HG03457 (cell line): ENCODE measurements at regions not wholly inside any gene's neighbourhood (a gene's known extent, or its start where the extent isn't known, plus 50 kb on each side); places are given as distances from the start of the nearest gene placed in this dataset.

Experiments used
- ATAC-seq: cut with Tn5 transposase; IDR thresholded peaks from one replicate; pipeline ENCODE4 v1.9.1; 2021; ENCODE audit warnings: moderate number of reproducible peaks; ENCODE audit not compliant: unreplicated experiment

DNA sequence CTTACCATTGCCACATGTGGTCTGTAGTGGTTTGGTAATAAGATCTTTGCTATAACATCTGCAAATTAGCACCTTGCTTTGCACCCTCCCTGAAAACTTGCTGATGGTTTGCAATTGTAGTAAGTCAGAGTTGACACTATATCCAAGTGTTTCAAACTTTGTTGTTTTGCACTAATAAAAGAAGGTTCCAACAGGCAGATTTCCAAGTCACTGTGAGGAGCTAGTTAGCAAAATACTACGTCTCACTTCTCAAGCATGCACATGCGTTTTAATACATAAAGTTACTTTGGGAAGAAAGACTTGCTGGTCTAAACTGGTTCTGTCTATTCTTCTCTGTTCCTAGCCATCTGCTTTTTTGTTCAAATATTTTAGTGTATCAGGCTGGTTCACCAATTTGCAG, 103.7 kb upstream of the ZNF521 start:
- ATAC-seq: no peak

DNA sequence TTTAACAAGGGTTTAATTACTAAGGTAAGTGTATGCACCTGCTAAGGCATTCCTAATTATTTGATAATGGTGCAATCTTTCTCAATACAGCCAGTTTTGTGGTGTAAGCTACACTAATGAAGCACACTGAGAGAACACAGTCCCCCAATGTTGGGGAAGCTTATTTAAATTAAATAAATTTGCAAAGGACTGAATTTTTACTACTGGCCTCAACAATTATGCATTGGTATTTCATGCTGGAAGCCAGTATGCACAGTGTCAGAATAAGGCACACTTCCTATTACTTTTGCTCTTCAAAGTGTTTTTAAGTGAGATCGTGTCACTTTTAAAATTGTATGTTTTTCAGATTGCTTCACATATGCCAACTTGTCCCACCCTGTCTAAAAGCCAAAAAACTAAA, 103.2 kb upstream of the ZNF521 start:
- no peak for ATAC-seq

DNA sequence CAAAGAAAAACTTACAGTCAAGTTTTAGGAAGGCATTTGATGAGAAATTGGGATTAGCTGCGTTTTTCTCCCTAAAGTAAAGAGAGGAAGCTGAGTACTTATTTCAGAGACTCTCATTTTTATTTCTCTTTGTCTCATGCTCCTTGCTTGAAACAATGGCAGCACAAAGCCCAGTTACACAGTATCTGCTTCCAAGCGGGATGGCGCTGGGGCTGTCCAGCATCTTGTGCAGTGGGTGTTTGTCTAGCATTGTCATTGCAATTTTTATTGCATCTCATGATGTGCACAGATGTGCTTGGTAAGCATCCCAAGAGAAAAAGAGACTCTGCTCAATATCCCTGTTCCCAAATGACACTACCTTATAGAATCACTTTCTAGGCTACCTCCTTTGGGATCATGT, 102.8 kb upstream of the ZNF521 start:
- ATAC-seq: no peak

DNA sequence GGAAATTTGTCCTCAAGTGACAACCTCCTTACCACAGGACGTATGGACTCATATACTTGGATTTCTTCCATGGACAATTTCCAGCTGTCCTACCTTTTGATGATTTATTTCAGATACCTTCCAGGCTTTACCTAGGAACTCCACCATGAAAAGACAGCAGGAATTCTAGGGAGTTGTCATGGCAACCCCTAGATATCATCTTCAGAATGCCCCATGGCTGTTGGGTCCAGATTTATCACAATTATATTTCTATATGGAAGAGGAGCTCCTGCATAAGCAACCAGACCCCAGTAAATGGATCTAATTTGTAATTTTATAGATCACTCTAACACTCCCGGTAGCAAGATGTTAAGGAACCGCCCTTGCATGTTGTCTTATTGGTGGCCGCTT, 102.3 kb upstream of the ZNF521 start:
- ATAC-seq: no peak

DNA sequence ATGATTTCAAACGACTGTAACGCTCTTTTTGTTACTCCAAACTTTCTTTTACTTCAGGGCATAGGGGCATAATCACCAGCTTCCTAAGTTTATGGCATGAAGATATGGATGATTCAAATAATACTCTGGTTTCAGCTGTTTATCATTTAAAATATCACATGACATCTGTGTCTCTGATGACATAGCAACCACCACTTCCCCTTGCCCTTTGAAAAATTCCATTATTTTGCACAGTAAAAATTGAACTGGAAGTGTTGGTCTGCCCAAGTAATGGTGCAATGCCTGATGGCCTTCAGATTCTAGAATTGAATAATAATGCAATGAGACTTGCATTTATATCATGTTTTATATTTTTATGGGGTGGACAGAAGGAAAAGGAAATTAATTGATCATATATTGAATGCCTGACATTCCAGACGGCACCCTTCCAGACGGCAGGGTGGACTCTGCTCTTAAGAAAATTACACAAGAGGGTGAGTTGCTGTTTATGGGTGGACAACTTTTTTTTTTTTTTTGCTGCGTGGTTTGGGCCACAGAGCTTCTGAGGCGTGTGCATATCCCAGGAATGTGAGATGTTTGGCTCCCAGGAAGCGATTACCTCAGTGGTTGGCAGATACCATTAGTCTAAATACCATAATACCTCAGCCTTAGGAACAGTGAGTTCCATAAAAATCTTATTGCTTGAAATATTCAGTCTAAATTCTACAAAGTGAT, 101.7 kb upstream of the ZNF521 start:
- ATAC-seq: no peak

DNA sequence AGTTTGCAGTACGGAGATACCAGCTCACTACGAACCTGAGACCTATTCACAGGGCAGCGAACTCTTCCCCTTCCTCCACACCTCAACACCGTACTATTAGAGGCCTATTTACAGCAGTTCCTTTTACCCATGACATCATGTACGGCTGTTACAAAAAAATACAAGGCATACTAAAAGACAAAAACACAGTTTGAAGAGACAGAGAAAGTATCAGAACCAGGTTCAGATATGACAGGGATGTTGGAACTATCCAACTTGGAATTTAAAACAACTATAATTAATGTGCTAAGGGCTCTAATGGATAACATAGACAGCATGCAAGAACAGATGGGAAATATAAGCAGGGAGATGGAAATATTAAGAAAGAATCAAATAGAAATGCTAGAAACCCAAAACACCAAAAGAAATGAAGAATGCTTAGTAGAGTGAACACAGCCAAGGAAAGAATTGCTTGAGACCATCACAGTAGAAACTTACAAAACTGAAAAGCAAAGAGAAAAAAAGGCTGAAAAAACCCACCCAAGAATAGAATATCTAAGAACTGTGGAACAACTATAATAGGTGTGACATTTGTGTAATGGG, 99.2 kb upstream of the ZNF521 start:
- no peak for ATAC-seq

DNA sequence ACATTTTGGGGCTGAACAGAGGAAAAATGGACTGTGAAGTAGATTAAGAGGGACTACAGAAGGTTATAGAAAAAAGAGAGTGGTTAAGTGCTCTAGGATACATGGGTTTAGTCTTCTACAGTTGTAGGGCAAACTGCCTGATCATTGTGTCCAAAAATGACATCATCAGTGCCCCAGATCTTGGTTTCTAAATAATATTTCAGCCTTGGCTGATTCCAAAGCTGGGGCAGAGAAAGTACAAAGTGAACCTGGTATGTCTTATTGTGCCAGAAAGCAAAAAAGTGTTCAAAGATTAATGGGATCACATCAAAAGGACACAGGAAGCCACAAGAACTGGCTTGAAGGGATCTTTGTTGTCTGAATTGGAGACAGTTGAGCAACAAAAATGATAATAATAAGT, 97.1 kb upstream of the ZNF521 start:
- ATAC-seq: no peak

DNA sequence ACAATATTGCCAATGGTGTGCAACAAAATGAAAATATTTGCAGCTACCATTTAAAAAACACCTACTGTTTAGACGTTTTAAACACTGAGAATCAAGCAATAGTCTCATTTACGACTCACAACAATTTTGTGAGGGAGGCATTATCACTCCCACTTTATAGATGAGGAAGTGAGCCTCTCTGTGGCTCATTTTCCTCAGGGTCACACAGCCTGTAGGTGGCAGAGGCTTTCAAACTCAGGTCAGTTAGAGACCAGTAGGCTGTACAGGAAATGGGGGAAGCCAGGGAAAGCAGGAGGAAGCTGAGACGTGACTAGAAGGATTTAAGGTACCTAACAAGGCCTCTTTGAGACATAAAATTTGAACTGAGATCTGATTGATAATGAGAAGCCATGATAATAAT, 95.0 kb upstream of the ZNF521 start:
- ATAC-seq: no peak

DNA sequence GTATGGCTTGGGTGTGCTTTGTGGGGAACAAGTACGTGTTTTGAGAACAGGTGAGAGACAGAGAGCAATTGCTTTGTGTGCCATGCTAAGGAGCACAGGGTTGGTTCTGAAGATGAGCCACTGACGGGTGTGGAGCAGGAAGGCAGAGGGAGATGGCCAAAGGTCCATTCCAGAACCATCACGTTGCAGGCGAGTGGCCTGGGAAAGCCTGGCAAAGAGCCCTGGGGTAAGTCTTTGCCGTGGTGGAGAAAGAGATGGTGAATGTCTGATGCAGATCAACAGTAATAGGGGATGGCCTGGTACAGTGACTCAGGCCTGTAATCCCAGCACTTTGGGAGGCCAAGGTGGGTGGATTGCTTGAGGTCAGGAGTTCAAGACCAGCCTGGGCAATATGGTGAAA, 93.5 kb upstream of the ZNF521 start:
- no peak for ATAC-seq

DNA sequence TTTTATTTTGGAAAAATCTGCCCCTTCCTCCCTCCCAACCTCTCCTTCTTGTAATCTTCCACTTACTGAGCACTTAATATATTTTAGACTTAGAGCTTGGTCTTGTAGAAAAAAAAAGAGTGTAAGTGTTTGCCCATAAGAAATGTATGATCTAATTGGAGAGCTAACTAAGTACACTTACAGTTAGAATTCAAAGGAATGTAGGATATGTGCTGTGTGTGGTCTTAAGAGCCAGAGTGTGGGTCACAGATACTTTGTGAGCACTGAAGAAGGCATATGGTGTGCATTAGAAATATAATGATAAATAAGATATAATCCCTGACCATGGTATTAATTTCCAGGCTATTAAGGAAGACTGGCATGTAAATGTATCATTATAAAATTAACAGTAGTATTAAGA, 91.8 kb upstream of the ZNF521 start:
- no peak for ATAC-seq

DNA sequence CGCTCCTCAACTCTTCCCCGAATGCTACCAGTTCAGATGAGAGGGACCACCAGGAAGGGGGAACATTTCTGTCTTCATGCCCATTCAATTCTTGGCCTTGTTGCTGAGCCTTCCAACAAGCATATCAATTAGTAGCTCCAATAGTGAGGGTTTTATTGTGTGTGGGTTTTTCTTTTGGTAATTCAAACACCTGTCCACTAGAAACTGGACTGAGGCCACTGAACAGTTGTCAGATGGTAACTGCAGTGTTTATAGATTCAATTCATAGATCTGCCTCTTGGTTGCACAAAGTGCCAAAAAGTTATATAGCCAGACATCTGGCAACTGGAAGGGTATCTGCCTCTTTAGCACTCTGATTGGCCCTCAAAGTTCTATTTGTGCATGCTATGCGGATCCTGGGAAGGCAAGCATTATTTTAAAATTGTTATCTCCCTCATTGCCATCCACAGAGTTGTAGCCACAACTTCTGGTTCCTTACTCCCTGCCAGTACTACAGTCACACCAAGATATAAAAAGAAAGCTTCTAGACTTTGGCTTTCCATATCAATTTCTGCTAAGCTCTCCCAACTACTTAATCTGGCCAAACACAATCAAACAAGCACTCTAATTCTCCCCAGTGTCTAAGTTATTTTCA, 83.3 kb upstream of the ZNF521 start:
- no peak for ATAC-seq

DNA sequence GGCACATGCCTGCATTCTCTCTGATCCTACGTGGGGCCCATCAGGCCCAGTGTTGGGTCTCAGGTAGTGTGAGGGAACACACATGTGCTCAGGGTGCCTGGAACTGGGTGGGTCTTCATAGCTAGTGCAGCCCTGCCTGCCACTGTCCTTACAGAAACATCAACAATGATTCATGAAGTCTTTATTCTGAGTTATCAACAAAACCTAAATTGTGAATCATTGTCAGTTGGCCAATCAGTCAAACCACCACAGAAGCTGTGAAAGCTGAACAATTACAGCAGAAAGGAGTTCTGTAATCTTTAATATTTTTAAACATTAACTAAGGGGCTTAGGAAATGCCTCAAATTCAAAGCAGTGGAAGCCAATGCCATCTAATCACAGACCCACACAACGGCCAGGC, 82.8 kb upstream of the ZNF521 start:
- ATAC-seq: no peak

DNA sequence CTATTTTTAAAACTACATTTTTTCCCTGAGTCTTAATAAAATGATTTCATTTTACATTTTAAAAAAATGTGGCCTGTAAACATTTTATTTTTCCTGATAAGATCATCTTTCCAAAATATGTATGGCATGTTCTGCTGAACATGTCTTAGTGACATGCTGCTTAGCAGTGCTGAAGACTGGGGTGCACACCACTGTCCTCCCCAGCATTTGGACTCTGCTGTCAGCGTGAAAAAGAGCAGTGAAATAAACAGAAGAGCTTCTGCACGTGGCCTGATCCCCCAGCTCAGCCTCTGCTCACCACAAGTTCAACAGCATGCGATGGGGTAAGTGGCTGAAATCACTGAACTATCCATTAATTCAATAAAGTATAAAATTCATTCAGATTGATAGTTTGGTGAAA, 81.6 kb upstream of the ZNF521 start:
- ATAC-seq: no peak

DNA sequence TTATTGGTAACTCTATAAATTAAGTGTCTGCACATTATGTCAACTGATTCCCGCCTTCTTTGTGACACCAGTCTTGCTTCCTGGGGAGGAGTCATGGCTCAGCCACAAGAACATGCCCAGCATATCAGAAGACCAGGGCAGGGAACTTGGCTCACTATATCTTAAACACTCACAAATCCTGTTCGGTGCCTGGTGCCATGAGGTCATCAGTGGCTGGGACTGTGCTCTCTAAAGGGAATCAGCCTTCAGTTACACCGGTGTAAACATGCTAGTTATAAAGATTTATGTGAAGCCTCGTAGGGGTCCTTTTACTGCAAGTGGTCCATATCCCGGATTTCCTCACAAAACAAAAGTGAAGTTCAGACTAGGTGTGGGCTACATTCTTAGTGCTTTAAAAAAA, 73.1 kb upstream of the ZNF521 start:
- ATAC-seq: no peak

DNA sequence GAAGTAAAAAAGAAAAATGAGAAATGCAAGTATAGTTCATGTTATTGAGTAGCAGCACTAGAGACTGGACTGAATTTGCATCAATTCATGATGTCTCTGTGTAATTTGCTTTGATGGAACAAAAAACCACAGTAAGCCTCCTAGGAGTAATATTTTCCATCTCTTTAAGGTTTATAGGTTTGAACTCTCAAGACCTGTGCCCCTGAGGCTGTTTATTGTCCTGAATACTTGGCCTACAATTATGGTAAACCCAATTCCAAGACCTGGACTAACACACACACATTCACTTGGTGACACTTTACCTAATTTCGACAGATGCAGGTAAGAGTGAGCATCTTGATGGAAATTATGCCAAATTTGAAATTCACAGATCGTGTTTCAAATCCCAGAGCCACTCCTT, 71.8 kb upstream of the ZNF521 start:
- ATAC-seq: no peak

DNA sequence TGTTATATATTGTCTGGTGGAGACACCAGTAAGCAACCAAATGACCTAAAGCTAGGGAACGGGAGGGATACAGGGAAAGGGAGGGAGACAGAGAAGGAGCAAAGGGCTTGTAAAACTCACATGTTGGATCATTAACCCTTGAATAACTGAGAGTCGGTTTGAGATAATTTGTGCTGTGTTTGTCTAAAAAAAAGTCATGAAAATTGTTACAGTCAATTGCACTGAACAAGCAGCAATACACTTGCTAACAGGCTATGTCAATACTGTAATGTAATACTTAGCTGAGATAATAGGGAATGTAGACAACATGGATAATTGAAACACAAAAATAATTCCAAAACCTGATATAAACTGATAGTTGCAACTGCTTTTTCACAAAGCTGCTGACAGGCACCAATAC, 71.3 kb upstream of the ZNF521 start:
- no peak for ATAC-seq

DNA sequence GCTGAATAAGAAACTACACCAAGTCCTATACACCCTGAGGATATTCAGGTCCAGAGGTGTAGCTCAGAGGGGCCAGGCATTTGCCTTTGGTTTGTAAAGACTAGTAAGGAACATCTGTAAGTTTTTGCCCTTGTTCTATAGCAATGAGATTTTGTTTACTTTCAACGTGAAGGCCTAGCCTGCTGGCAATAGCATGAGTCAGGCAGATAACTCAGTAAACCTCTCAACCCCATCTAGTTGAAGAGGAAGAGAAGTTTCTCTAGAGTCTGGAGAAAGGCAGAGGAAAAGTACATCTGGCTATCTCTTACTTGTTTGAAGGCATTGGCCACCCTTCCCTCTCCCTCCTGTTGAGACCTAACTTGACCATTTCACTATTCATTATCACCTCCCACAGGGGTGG, 70.3 kb upstream of the ZNF521 start:
- ATAC-seq: no peak

DNA sequence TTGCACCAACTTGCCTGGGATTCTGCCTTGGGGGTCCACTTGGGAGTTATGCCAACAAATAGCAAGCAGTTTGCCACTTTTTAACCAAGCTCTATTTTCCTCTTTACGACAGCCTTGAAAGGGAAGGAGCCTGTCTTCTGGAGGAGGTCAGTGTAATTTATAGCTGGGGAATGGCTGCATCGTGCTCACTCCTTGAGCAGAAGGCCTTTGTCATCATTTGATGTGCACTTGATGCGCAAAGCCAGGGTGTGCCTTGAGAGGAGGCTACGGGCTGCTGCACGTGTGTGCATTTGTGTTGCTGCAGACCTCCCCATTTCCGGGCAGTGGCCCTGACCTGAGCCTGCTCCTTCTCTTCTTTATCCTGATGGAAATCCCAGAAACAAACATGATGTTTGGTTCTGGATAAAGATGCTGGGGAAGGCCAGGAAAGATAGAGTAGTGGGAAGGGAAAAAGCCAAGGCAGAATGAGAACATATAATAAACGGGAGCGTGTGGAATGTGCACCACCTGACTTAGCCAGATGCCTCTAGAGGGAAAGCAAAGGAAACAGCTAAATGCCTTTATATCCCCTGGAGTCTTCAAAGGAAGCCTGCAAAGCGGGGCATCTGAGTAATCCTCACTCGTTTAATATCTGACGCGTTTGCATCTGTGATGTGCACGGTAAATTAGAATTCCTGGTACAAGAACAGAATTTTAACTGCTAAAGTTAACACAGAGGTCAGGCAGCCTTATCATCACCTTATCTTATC, 68.3 kb upstream of the ZNF521 start:
- no peak for ATAC-seq

DNA sequence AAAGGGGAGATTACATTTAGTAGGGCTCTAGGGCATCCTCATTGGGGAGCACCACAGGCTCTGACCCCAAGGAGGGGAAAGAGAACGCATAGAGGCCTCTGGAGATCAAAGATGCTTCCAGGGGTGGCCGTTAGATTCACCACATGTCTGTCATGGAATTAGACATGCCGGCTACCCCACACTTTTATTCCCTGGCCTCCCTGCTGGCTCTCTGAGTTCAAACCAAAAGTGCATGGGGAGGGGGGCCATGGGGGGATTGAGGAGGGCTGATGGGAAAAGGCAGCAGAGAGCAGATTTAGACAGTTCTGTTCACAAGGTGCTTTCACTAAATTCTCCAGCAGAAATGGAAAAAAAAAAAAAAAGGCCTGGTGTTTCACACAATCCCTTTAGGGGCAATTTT, 64.4 kb upstream of the ZNF521 start:
- no peak for ATAC-seq

DNA sequence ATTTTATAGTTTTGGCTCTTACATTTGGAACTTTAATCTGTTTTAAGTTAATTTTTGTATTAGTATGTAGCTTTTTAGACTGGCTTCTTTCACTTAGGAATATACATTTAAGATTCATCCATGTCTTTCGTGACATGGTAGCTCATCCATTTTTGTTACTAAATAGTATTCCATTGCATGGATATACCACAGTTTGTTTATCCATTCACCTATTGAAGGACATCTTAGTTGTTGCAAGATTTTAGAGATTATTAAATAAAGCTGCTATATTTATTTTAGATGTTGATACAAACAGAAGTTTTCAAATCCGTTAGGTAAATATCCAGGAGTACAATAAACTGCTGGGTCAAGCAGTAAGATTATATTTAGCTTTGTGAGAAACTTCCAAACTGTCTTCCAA, 58.0 kb upstream of the ZNF521 start:
- ATAC-seq: no peak

DNA sequence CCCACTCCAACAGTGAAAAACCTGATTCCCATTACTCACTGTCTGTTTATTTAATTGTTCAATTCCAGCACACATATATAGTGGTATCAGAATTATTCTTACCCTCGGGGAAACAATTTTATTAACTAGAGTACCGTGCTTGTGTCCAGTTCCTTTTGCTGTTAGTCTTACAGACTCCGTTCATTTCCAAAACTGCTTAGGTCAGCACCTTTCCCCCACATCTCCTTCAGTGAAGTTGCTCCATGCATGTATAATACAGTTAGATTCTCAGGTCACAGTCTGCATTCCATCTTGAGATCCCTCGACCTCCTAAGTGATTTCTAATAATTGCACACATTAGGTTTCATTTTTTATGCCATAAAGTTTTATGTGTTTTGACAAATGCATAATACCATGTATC, 56.3 kb upstream of the ZNF521 start:
- no peak for ATAC-seq
